HG03039 (cell line): ENCODE measurements at regions not wholly inside any gene's neighbourhood (a gene's known extent, or its start where the extent isn't known, plus 50 kb on each side); places are given as distances from the start of the nearest gene placed in this dataset.

ENCODE experiments used
- ATAC-seq: cut with Tn5 transposase; IDR thresholded peaks from one replicate; pipeline ENCODE4 v1.9.1; 2021; ENCODE audit warnings: mild to moderate bottlenecking, moderate library complexity; ENCODE audit not compliant: unreplicated experiment

DNA sequence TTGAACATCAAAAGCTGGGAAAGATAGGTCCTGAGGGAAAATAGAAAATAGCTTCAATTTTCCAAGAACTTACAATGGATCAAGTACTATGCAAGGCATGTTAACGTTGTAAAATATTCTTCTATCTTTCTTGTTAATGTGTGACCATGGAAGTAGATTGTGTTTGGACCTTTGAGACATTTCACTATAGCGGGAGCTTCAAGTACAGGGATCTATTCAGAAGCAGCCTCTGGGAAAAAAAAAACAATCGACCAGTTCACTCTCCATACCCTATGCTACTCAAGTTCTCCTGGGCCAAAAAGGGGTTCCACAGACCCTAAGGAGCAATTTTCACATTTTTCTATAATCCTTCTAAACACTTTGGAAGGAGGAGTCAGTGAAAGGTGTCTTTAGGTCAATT, 54.1 kb upstream of the ATP10B start:
- ATAC-seq: no peak

DNA sequence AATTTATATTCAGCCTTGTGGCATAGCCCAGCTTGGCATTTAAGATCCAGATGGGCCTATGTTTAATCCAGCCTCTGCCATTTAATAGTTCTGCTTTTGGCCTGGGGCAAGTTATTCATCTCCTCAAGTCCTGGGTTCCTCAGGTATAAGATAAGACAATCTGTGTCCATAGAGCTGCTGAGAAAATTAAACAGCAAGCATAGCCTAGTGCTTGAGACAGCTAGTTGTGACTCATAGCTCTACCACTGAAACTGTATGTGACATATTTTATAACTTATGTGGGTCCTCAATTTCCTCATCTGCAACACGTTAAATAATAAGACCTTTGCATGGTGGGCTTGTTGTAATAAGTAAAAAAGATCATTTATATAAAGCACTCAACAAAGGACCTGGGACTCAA, 53.3 kb upstream of the ATP10B start:
- no peak for ATAC-seq

DNA sequence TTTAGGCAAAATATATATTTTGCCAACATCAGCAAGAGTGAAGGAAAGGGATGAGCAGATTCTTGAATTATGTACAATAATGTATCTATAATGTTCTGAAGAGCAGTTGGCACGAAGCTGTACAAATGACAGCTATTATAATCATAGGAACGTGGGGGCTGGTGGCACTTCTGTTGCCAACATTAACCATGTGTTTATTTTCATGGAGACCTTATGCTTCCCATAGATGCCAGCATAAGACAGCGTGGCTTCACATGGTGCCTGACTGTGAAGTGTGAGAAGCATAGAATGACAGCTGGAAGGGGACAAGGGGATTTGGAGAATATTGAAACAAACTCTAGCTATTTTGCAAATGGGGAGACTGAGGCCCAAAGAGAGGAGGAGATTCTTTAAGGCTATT, 52.6 kb upstream of the ATP10B start:
- no peak for ATAC-seq

DNA sequence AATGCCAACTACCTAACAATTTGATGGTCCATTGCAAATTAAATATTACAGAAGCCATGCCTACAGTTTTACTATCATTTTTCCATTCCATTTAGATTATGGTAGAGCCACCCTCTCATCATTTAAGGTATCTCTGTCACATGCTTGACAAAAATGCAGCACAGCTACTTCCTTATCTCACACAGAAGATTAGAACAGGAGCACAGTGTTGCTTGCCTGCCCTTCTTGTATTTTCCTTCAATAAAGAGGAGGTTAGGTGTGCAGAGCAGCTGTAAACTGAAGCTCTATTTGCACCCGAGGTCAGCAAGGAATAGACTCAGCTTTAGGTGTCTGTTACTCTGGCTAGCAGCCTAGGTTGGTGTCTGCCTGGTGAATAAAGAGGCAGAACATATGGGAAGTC, 51.5 kb upstream of the ATP10B start:
- ATAC-seq: no peak

DNA sequence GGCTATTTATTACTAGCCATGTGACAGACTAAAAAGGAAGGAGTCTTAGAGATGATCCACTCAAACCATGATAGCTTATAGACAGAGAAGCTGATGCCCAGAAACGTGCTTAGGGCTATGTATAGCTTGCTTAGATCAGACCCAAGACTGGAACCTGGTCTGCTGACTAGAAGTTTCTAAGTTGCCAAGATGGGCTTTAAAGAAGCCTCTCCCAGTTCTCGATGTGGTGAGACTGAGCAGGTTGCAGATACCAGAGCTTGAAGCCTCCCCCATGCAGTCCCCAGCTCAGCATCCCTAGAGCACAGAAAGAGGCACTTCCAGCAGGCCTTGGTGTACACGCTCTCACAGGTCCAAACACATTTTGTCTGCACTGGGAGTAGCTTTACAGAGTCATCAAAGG, 51.1 kb upstream of the ATP10B start:
- no peak for ATAC-seq
